KMS-11 (cell line): ENCODE measurements at regions not wholly inside any gene's neighbourhood (a gene's known extent, or its start where the extent isn't known, plus 50 kb on each side); places are given as distances from the start of the nearest gene placed in this dataset.

Experiments used
- H2AFZ ChIP-seq: fragments of 200-600 bp; sonication (generic); 2 replicates; pipeline ENCODE4 v1.6.1; 2016; ENCODE audit warnings: antibody characterized with exemption, mixed run types, low read depth
- H3K27ac ChIP-seq: fragments of 200-600 bp; sonication (generic); 2 replicates; pipeline ENCODE4 v1.6.1; 2016; ENCODE audit warnings: mild to moderate bottlenecking, mixed run types
- H3K27me3 ChIP-seq: fragments of 200-600 bp; sonication (generic); 2 replicates; pipeline ENCODE4 v1.6.1; 2017; ENCODE audit warnings: mild to moderate bottlenecking, low read depth, mixed run types, moderate library complexity; ENCODE audit not compliant: insufficient read depth
- H3K36me3 ChIP-seq: fragments of 200-600 bp; sonication (generic); 2 replicates; pipeline ENCODE4 v1.6.1; 2017; ENCODE audit warnings: mild to moderate bottlenecking, mixed run types; ENCODE audit not compliant: insufficient read depth
- H3K4me1 ChIP-seq: fragments of 200-600 bp; sonication (generic); 2 replicates; pipeline ENCODE4 v1.6.1; 2016; ENCODE audit warnings: mild to moderate bottlenecking, low read depth, mixed run types; ENCODE audit not compliant: poor library complexity, severe bottlenecking
- H3K4me2 ChIP-seq: fragments of 200-600 bp; sonication (generic); 2 replicates; pipeline ENCODE4 v1.7.0; 2016; ENCODE audit warnings: mild to moderate bottlenecking, mixed run types
- H3K4me3 ChIP-seq: fragments of 200-600 bp; sonication (generic); IDR thresholded peaks from 2 replicates; pipeline ENCODE4 v1.6.1; 2017; ENCODE audit warnings: low read depth, low read length, mixed read lengths; ENCODE audit not compliant: insufficient read depth
- H3K79me2 ChIP-seq: fragments of 200-600 bp; sonication (generic); 2 replicates; pipeline ENCODE4 v1.6.1; 2016; ENCODE audit warnings: low read depth, mixed run types; ENCODE audit not compliant: insufficient read depth
- H3K9ac ChIP-seq: fragments of 200-600 bp; sonication (generic); 2 replicates; pipeline ENCODE4 v1.6.1; 2016; ENCODE audit warnings: mild to moderate bottlenecking, mixed run types
- H4K20me1 ChIP-seq: fragments of 200-600 bp; sonication (generic); 2 replicates; pipeline ENCODE4 v1.6.1; 2016; ENCODE audit warnings: mild to moderate bottlenecking, mixed run types; ENCODE audit not compliant: insufficient read depth
- TF ChIP-seq, protein P1 (sequence below): fragments of 200-600 bp; sonication (generic); conservative IDR thresholded peaks from 2 replicates; pipeline ENCODE4 v1.6.1; 2017; ENCODE audit warnings: low read depth, mild to moderate bottlenecking, antibody characterized with exemption, low read length, moderate library complexity, mixed read lengths

DNA sequence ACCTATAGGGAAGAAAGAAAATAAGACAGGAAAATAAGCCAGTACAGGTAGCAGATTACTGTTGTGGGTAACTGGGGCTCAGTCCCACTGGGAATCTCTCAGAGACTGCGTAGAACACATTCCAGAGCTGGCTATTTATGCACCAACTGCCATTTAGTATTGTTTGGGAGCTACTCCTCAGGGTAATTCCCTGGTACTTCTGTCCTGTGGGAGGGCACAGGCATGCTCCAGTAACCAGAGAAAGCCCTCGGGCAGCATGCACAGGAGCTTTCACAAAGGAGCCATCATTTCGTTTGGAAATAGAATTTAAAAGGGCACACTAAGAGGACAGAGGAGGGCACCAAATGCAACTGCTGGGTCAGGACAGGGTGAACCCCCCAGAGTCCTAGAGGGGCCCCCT lies 148.0 kb upstream of the LRFN2 start:
- H3K36me3 ChIP-seq: no peaks in the 10 kb centered on the region
- no peak overlapping the region for H3K4me2 ChIP-seq

DNA sequence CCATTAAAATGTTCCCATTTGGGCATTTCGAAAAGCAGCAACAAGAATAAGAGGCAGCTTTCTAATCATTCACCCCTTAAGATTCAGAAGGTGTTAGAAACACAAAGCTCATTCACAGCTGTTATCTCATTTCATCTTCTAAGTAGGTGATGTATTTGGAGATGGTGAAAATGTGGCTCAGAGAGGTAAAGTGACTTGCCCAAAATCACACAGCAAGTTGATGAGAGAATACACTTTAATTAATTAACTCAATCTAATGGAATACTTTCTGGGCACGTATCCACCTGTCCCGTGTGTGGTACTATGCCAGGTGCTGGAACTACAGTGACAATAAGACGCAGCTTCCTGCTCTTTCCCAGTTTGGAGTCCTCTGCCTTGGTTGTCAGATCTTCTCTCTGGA lies 147.4 kb upstream of the LRFN2 start:
- Histone ChIP-seq H3K79me2 (no peaks in the 10 kb centered on the region), H4K20me1 (no peaks in the 10 kb centered on the region), H3K27me3 (no peaks in the 10 kb centered on the region), H3K4me1 (no peaks in the 10 kb centered on the region), H3K4me3 (no peak overlapping the region), H3K36me3 (no peaks in the 10 kb centered on the region), H3K4me2 (no peak overlapping the region), H3K9ac (no peak overlapping the region), H3K27ac (no peak overlapping the region), H2AFZ (no peak overlapping the region)
- TF ChIP-seq, protein P1, sequence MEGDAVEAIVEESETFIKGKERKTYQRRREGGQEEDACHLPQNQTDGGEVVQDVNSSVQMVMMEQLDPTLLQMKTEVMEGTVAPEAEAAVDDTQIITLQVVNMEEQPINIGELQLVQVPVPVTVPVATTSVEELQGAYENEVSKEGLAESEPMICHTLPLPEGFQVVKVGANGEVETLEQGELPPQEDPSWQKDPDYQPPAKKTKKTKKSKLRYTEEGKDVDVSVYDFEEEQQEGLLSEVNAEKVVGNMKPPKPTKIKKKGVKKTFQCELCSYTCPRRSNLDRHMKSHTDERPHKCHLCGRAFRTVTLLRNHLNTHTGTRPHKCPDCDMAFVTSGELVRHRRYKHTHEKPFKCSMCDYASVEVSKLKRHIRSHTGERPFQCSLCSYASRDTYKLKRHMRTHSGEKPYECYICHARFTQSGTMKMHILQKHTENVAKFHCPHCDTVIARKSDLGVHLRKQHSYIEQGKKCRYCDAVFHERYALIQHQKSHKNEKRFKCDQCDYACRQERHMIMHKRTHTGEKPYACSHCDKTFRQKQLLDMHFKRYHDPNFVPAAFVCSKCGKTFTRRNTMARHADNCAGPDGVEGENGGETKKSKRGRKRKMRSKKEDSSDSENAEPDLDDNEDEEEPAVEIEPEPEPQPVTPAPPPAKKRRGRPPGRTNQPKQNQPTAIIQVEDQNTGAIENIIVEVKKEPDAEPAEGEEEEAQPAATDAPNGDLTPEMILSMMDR: no peak

More for the DNA sequence above, 148.0 kb upstream of the LRFN2 start:
- TF ChIP-seq, protein P1: no peak
- no peaks in the 10 kb centered on the region for H4K20me1 ChIP-seq
- no peak overlapping the region for H2AFZ ChIP-seq
- H3K79me2 ChIP-seq: no peaks in the 10 kb centered on the region
- H3K9ac ChIP-seq: no peak overlapping the region
- no peak overlapping the region for H3K27ac ChIP-seq
- no peak overlapping the region for H3K4me3 ChIP-seq
- H3K4me1 ChIP-seq: no peaks in the 10 kb centered on the region
- H3K27me3 ChIP-seq: no peaks in the 10 kb centered on the region

DNA sequence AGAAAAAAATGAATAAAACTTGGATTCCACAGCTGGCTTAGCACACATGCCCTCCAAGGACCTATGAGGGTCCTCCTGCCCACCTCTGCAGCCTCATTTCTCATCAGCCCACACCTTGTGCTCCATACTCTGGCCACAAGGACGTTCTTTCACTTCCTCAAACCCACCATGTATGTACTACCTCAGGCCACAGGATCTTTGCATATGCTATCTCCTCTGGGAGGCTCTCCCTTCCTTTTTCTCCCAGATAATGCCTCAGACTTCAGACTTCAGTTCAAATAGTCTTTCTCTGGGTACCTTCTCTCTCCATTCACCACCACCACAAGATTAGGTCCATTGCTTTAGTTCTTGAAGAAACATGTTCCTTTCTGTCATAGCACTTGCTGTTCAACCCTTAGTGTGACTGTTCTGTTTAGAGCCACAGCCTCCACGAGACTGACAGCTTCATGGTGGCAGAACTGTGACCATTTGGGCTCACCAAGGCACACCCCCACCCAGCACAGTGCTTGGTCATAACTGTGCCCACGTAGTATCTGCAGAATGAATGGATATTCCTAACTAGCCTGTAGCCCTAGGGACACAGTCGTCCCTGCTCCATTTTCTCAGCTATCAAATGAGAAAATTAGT lies 146.7 kb upstream of the LRFN2 start:
- no peak overlapping the region for H3K27ac ChIP-seq
- H3K9ac ChIP-seq: no peak overlapping the region
- H3K4me3 ChIP-seq: no peak overlapping the region
- H2AFZ ChIP-seq: no peak overlapping the region
- no peaks in the 10 kb centered on the region for H4K20me1 ChIP-seq
- no peak overlapping the region for H3K4me2 ChIP-seq
- TF ChIP-seq, protein P1: no peak
- H3K27me3 ChIP-seq: no peaks in the 10 kb centered on the region
- H3K36me3 ChIP-seq: no peaks in the 10 kb centered on the region
- H3K79me2 ChIP-seq: no peaks in the 10 kb centered on the region
- no peaks in the 10 kb centered on the region for H3K4me1 ChIP-seq

DNA sequence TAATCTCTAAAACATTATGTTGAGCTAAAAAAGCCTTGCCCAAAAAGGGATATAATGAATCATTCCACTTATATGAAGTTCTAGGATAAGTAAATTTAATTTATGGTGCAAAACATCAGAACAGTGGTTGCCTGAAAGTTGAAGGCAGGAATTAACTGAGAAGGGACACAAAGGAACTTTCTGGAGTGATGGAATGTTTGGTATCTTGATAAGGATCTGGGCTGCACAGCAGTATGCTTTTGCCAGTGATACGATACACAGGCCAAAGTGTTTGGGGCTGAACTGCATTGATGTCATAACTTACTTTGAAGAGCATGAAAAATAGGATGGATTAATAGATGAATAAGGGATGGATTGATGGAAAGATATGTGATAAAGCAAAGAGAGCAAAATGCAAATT lies 146.1 kb upstream of the LRFN2 start:
- Histone ChIP-seq H3K27ac (no peak overlapping the region), H3K4me3 (no peak overlapping the region), H3K9ac (no peak overlapping the region), H3K27me3 (no peaks in the 10 kb centered on the region), H3K36me3 (no peaks in the 10 kb centered on the region), H4K20me1 (no peaks in the 10 kb centered on the region), H3K4me1 (no peaks in the 10 kb centered on the region), H3K79me2 (no peaks in the 10 kb centered on the region), H3K4me2 (no peak overlapping the region), H2AFZ (no peak overlapping the region)
- TF ChIP-seq, protein P1: no peak
